Activated naive CD4-positive, alpha-beta T cell treated with anti-CD3 and anti-CD28 coated beads for 36 hours (primary cell): ENCODE measurements at regions not wholly inside any gene's neighbourhood (a gene's known extent, or its start where the extent isn't known, plus 50 kb on each side); places are given as distances from the start of the nearest gene placed in this dataset.

ENCODE experiments used
- CTCF ChIA-PET: fragments of 350-600 bp; sonication (Branson Sonifier 250); formaldehyde crosslinking; loops from one replicate; lab custom pipeline; 2021; ENCODE audit warnings: antibody characterized with exemption; lab: Charles Lee
- DNase-seq: peaks from one replicate; pipeline ENCODE4 v3.0.0-alpha.2; 2020
- H3K27ac Mint-ChIP-seq: one replicate; pipeline ENCODE4 v1.8.0; 2021; ENCODE audit warnings: mild to moderate bottlenecking, mixed read lengths
- H3K27me3 Mint-ChIP-seq: one replicate; pipeline ENCODE4 v1.8.0; 2021; ENCODE audit warnings: low read depth, mixed read lengths
- H3K36me3 Mint-ChIP-seq: one replicate; pipeline ENCODE4 v1.8.0; 2021; ENCODE audit warnings: low read depth, mixed read lengths
- H3K4me1 Mint-ChIP-seq: one replicate; pipeline ENCODE4 v1.8.0; 2021; ENCODE audit warnings: low read depth, mixed read lengths
- H3K4me3 Mint-ChIP-seq: one replicate; pipeline ENCODE4 v1.8.0; 2021; ENCODE audit warnings: mild to moderate bottlenecking, moderate library complexity, mixed read lengths
- H3K9me3 Mint-ChIP-seq: one replicate; pipeline ENCODE4 v1.8.0; 2021; ENCODE audit warnings: mixed read lengths
- intact Hi-C: fragments of 100-400 bp; cut with micrococcal nuclease; formaldehyde crosslinking; loops from one replicate; pipeline ENCODE4 v1.15.1; 2023

GRCh38 chr4:163077680-163078079 lies 89.0 kb downstream of the NAF1 start:
- no peaks in the 10 kb centered on the region for H3K4me1 Mint-ChIP-seq
- H3K27ac Mint-ChIP-seq, result no peak overlapping the region
- no peak for DNase-seq
- no peak overlapping the region for H3K4me3 Mint-ChIP-seq
- no peaks in the 10 kb centered on the region for H3K27me3 Mint-ChIP-seq
- intact Hi-C loops, result no loop called here
- CTCF ChIA-PET, result interaction anchor here (0.5 kb wide), 1 partner anchor 67 kb away, joined by 3 read pairs; no protein-coding TSS in a partner anchor
- H3K36me3 Mint-ChIP-seq, result no peaks in the 10 kb centered on the region
- no peaks in the 10 kb centered on the region for H3K9me3 Mint-ChIP-seq

GRCh38 chr4:163072222-163072621 lies 94.5 kb downstream of the NAF1 start:
- intact Hi-C loops, result no loop called here
- no peaks in the 10 kb centered on the region for H3K9me3 Mint-ChIP-seq
- no peak for DNase-seq

GRCh38 chr4:163071308-163071707 lies 95.4 kb downstream of the NAF1 start:
- no peaks in the 10 kb centered on the region for H3K4me1 Mint-ChIP-seq
- no peak overlapping the region for H3K27ac Mint-ChIP-seq
- H3K9me3 Mint-ChIP-seq, result no peaks in the 10 kb centered on the region
- H3K4me3 Mint-ChIP-seq, result no peak overlapping the region
- intact Hi-C loops, result no loop called here
- peaks cover 4% of the 10 kb centered on the region for H3K27me3 Mint-ChIP-seq
- DNase-seq, result no peak
- CTCF ChIA-PET, result no interaction called here
- no peaks in the 10 kb centered on the region for H3K36me3 Mint-ChIP-seq

More at GRCh38 chr4:163072222-163072621, 94.5 kb downstream of the NAF1 start:
- Mint-ChIP-seq H3K27me3 (no peaks in the 10 kb centered on the region), H3K4me1 (no peaks in the 10 kb centered on the region), H3K36me3 (no peaks in the 10 kb centered on the region), H3K27ac (no peak overlapping the region), H3K4me3 (no peak overlapping the region)
- CTCF ChIA-PET, result no interaction called here

- intact Hi-C loops, result no loop called here
Observed at GRCh38 chr4:163070023-163070422, 96.7 kb downstream of the NAF1 start.

GRCh38 chr4:163063891-163064290 lies 102.8 kb downstream of the NAF1 start:
- no peak overlapping the region for H3K27ac Mint-ChIP-seq
- H3K4me3 Mint-ChIP-seq, result no peak overlapping the region
- no peak for DNase-seq
- no peaks in the 10 kb centered on the region for H3K4me1 Mint-ChIP-seq
- H3K9me3 Mint-ChIP-seq, result no peaks in the 10 kb centered on the region
- CTCF ChIA-PET, result no interaction called here
- no peaks in the 10 kb centered on the region for H3K36me3 Mint-ChIP-seq
- intact Hi-C loops, result no loop called here
- peaks cover 21% of the 10 kb centered on the region for H3K27me3 Mint-ChIP-seq

More at GRCh38 chr4:163070023-163070422, 96.7 kb downstream of the NAF1 start:
- no peaks in the 10 kb centered on the region for H3K4me1 Mint-ChIP-seq
- H3K4me3 Mint-ChIP-seq, result no peak overlapping the region
- H3K9me3 Mint-ChIP-seq, result no peaks in the 10 kb centered on the region
- no peaks in the 10 kb centered on the region for H3K36me3 Mint-ChIP-seq
- CTCF ChIA-PET, result no interaction called here
- no peak overlapping the region for H3K27ac Mint-ChIP-seq
- H3K27me3 Mint-ChIP-seq, result peaks cover 4% of the 10 kb centered on the region
- no peak for DNase-seq

- intact Hi-C loops, result loop anchor here (1.0 kb wide), 2 partner anchors 284 to 500 kb away; partner anchors contain the start of gene NPY1R
- CTCF ChIA-PET, result interaction anchor here (0.7 to 1.3 kb wide), 2 partner anchors 10 to 36 kb away, joined by 3 to 5 read pairs; no protein-coding TSS in a partner anchor
- H3K9me3 Mint-ChIP-seq, result no peaks in the 10 kb centered on the region
- no peak overlapping the region for H3K27ac Mint-ChIP-seq
- peaks cover 16% of the 10 kb centered on the region for H3K27me3 Mint-ChIP-seq
- H3K4me3 Mint-ChIP-seq, result no peak overlapping the region
- H3K36me3 Mint-ChIP-seq, result no peaks in the 10 kb centered on the region
- no peaks in the 10 kb centered on the region for H3K4me1 Mint-ChIP-seq
- DNase-seq, result peak; percentile 23
Observed at GRCh38 chr4:163048447-163048846, 118.2 kb downstream of the NAF1 start.

GRCh38 chr4:163042306-163042705 lies 124.4 kb downstream of the NAF1 start:
- H3K27me3 Mint-ChIP-seq, result peaks cover 26% of the 10 kb centered on the region
- intact Hi-C loops, result no loop called here
- CTCF ChIA-PET, result no interaction called here
- H3K27ac Mint-ChIP-seq, result no peak overlapping the region
- no peak for DNase-seq
- no peak overlapping the region for H3K4me3 Mint-ChIP-seq
- H3K36me3 Mint-ChIP-seq, result no peaks in the 10 kb centered on the region
- no peaks in the 10 kb centered on the region for H3K4me1 Mint-ChIP-seq
- H3K9me3 Mint-ChIP-seq, result no peaks in the 10 kb centered on the region

- Mint-ChIP-seq H3K9me3 (peaks cover 1% of the 10 kb centered on the region), H3K4me3 (no peak overlapping the region), H3K36me3 (no peaks in the 10 kb centered on the region), H3K4me1 (no peaks in the 10 kb centered on the region), H3K27me3 (peaks cover 3% of the 10 kb centered on the region), H3K27ac (no peak overlapping the region)
- no peak for DNase-seq
- CTCF ChIA-PET, result no interaction called here
- intact Hi-C loops, result no loop called here
Observed at GRCh38 chr4:163017135-163017534, 149.6 kb downstream of the NAF1 start.

GRCh38 chr4:163012816-163013215 lies 153.9 kb downstream of the NAF1 start:
- DNase-seq, result no peak
- H3K36me3 Mint-ChIP-seq, result no peaks in the 10 kb centered on the region
- H3K4me3 Mint-ChIP-seq, result no peak overlapping the region
- H3K27ac Mint-ChIP-seq, result no peak overlapping the region
- H3K4me1 Mint-ChIP-seq, result no peaks in the 10 kb centered on the region
- peaks cover 9% of the 10 kb centered on the region for H3K9me3 Mint-ChIP-seq
- H3K27me3 Mint-ChIP-seq, result peaks cover 3% of the 10 kb centered on the region
- intact Hi-C loops, result no loop called here
- CTCF ChIA-PET, result interaction anchor here (0.7 kb wide), 1 partner anchor 35 kb away, joined by 3 read pairs; no protein-coding TSS in a partner anchor

GRCh38 chr4:163003979-163004378 lies 162.7 kb downstream of the NAF1 start:
- Mint-ChIP-seq H3K4me1 (no peaks in the 10 kb centered on the region), H3K27ac (no peak overlapping the region), H3K4me3 (no peak overlapping the region), H3K9me3 (peaks cover 10% of the 10 kb centered on the region), H3K36me3 (no peaks in the 10 kb centered on the region), H3K27me3 (peaks cover 13% of the 10 kb centered on the region)
- CTCF ChIA-PET, result no interaction called here
- intact Hi-C loops, result no loop called here
- no peak for DNase-seq

- H3K27me3 Mint-ChIP-seq, result peaks cover 9% of the 10 kb centered on the region
- no peak overlapping the region for H3K27ac Mint-ChIP-seq
- no peak overlapping the region for H3K4me3 Mint-ChIP-seq
- H3K9me3 Mint-ChIP-seq, result peaks cover under 1% of the 10 kb centered on the region
- CTCF ChIA-PET, result no interaction called here
- no peaks in the 10 kb centered on the region for H3K36me3 Mint-ChIP-seq
- no peak for DNase-seq
- intact Hi-C loops, result no loop called here
- H3K4me1 Mint-ChIP-seq, result no peaks in the 10 kb centered on the region
Observed at GRCh38 chr4:162988530-162988929, 178.2 kb downstream of the NAF1 start.

GRCh38 chr4:162985131-162985530 lies 181.6 kb downstream of the NAF1 start:
- peaks cover 6% of the 10 kb centered on the region for H3K27me3 Mint-ChIP-seq
- CTCF ChIA-PET, result no interaction called here
- intact Hi-C loops, result no loop called here
- H3K4me1 Mint-ChIP-seq, result no peaks in the 10 kb centered on the region
- DNase-seq, result no peak
- H3K27ac Mint-ChIP-seq, result no peak overlapping the region
- no peak overlapping the region for H3K4me3 Mint-ChIP-seq
- no peaks in the 10 kb centered on the region for H3K36me3 Mint-ChIP-seq
- H3K9me3 Mint-ChIP-seq, result peaks cover 2% of the 10 kb centered on the region

- CTCF ChIA-PET, result no interaction called here
- intact Hi-C loops, result no loop called here
- peaks cover 4% of the 10 kb centered on the region for H3K27me3 Mint-ChIP-seq
- H3K36me3 Mint-ChIP-seq, result no peaks in the 10 kb centered on the region
- DNase-seq, result no peak
- H3K27ac Mint-ChIP-seq, result no peak overlapping the region
- H3K4me3 Mint-ChIP-seq, result no peak overlapping the region
- no peaks in the 10 kb centered on the region for H3K4me1 Mint-ChIP-seq
- peaks cover 2% of the 10 kb centered on the region for H3K9me3 Mint-ChIP-seq
Observed at GRCh38 chr4:162984621-162985020, 182.1 kb downstream of the NAF1 start.
